Cardiac muscle cell (in vitro differentiated cells and primary cell): ENCODE measurements at regions not wholly inside any gene's neighbourhood (a gene's known extent, or its start where the extent isn't known, plus 50 kb on each side); places are given as distances from the start of the nearest gene placed in this dataset.

Source experiments
- DNase-seq, 2 donors: peaks; one replicate each; pipeline versions ENCODE4 v3.0.0 to v3.0.0-alpha.2; 2010 to 2017; ENCODE audit warnings: low read depth in 1 of 2, low spot score in 1 of 2
- H3K27ac ChIP-seq: fragments of 200-600 bp; sonication (generic); 2 replicates; pipeline ENCODE4 v1.5.1; 2016
- H3K27me3 ChIP-seq: fragments of 200-600 bp; sonication (generic); 2 replicates; pipeline ENCODE4 v1.6.0; 2016; ENCODE audit warnings: control low read depth
- H3K36me3 ChIP-seq: fragments of 200-600 bp; sonication (generic); 2 replicates; pipeline ENCODE4 v1.5.1; 2016; ENCODE audit warnings: control low read depth
- H3K4me1 ChIP-seq: fragments of 200-600 bp; sonication (generic); 2 replicates; pipeline ENCODE4 v1.8.1; 2017; ENCODE audit warnings: low read depth, mild to moderate bottlenecking, mixed run types
- H3K4me3 ChIP-seq: fragments of 200-600 bp; sonication (generic); 2 replicates; pipeline ENCODE4 v1.5.1; 2016; ENCODE audit warnings: mild to moderate bottlenecking
- H3K9me3 ChIP-seq: fragments of 200-600 bp; sonication (generic); 2 replicates; pipeline ENCODE4 v1.5.1; 2017; ENCODE audit warnings: low read depth, mild to moderate bottlenecking, control low read depth
- CTCF ChIP-seq: IDR thresholded peaks from 2 replicates; pipeline ENCODE4 v1.5.1; 2012; ENCODE audit warnings: low read depth, mild to moderate bottlenecking, low read length

GRCh38 chr4:103324811-103325210 lies 126.7 kb upstream of the CENPE start:
- no peaks in the 10 kb centered on the region for H3K9me3 ChIP-seq
- TF ChIP-seq CTCF, result no peak

GRCh38 chr4:103318327-103318726 lies 120.2 kb upstream of the CENPE start:
- Histone ChIP-seq H3K4me3 (no peak overlapping the region), H3K27me3 (no peaks in the 10 kb centered on the region), H3K4me1 (no peaks in the 10 kb centered on the region), H3K9me3 (no peaks in the 10 kb centered on the region), H3K27ac (no peak overlapping the region), H3K36me3 (no peaks in the 10 kb centered on the region)
- TF ChIP-seq CTCF, result no peak
- no peak for DNase-seq

More at GRCh38 chr4:103324811-103325210, 126.7 kb upstream of the CENPE start:
- no peaks in the 10 kb centered on the region for H3K4me1 ChIP-seq
- no peak overlapping the region for H3K4me3 ChIP-seq
- H3K27ac ChIP-seq, result no peak overlapping the region
- DNase-seq, result no peak
- H3K36me3 ChIP-seq, result no peaks in the 10 kb centered on the region
- H3K27me3 ChIP-seq, result no peaks in the 10 kb centered on the region

- no peak overlapping the region for H3K4me3 ChIP-seq
- no peak for DNase-seq
- no peak overlapping the region for H3K27ac ChIP-seq
- H3K4me1 ChIP-seq, result peaks cover 14% of the 10 kb centered on the region
- no peaks in the 10 kb centered on the region for H3K9me3 ChIP-seq
- TF ChIP-seq CTCF, result no peak
- H3K36me3 ChIP-seq, result no peaks in the 10 kb centered on the region
- H3K27me3 ChIP-seq, result no peaks in the 10 kb centered on the region
Observed at GRCh38 chr4:103308248-103308561, 110.1 kb upstream of the CENPE start.

- DNase-seq, result peak in 1 of 2 donors; percentile 13
Observed at GRCh38 chr4:103307453-103308247, 109.5 kb upstream of the CENPE start.

GRCh38 chr4:103306870-103307375 lies 108.8 kb upstream of the CENPE start:
- Histone ChIP-seq H3K4me3 (no peak overlapping the region), H3K9me3 (no peaks in the 10 kb centered on the region), H3K27me3 (no peaks in the 10 kb centered on the region), H3K36me3 (no peaks in the 10 kb centered on the region), H3K4me1 (peaks cover 14% of the 10 kb centered on the region), H3K27ac (peak overlapping the region; percentile 77)
- TF ChIP-seq CTCF, result no peak
- DNase-seq, result peak; percentile 1 to 72

More at GRCh38 chr4:103307453-103308247, 109.5 kb upstream of the CENPE start:
- Histone ChIP-seq H3K4me1 (peaks cover 14% of the 10 kb centered on the region), H3K27me3 (no peaks in the 10 kb centered on the region), H3K27ac (peak overlapping the region; percentile 77), H3K4me3 (no peak overlapping the region), H3K36me3 (no peaks in the 10 kb centered on the region), H3K9me3 (no peaks in the 10 kb centered on the region)
- no peak for TF ChIP-seq CTCF
